ENCODE measurements at regions not wholly inside any gene's neighbourhood (a gene's known extent, or its start where the extent isn't known, plus 50 kb on each side); places are given as distances from the start of the nearest gene placed in this dataset.
"Not testable (repeated sequence)": the region's sequence is repeated elsewhere in the genome, so short reads cannot be mapped to it uniquely, and the experiment has no call there.

DNA sequence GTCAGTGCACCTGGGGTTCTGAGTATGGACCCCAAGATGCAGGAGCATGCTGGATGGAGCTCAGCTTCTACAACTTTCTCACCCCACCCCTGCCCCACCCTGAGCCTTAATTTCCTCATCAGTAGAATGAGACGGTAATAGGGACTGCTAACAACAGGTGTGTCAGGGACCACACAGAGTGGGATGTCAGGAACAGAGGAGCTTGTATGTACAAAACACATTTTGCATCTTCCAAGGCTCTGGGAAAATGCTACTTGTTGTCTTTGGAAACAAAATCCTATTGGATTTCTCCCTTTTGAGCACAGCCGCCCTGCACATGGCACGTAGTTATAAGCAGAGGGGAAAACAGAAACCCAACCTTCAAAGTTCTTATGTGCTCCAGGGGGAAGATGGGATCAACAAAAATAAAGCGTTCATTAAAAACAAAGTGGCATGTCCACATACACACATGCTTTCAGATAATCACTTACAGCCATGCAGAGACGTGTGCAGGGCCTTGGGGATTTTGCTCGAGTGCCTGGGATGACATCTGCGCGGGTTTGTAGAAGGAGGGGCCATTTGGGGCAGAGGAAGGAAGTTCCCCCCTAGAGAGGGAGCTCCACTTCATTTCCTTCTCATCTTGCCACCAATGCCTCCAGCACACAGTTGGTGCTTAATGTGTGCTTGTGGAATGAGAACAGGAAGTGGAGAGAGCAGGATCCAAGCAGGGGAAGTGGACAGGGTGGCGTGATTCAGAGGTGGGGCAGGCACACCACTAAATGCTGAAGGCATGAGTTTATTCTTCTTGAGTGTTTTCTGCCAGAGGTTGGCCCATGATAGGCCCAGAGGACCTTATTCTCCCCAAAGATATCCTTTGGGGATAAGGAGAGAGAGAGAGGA lies 138.9 kb downstream of the SMIM20 start:
- Histone ChIP-seq H3K27ac (ENCODE audit: low read depth in 1 of 2, low read length in 2 of 2) (no peak overlapping the region), H3K4me3 (ENCODE audit: low read length in 2 of 2) (no peak overlapping the region), H3K4me1 (ENCODE audit: control insufficient read depth in 1 of 2, insufficient read depth in 2 of 2, low read length in 2 of 2) (peaks cover 0 to 4% of the 10 kb centered on the region in 2 donors), H3K9me3 (ENCODE audit: control insufficient read depth, low read length) (no peaks in the 10 kb centered on the region), H3K27me3 (ENCODE audit: control insufficient read depth in 1 of 2, insufficient read depth in 2 of 2, low read length in 1 of 2) (no peaks in the 10 kb centered on the region), H3K36me3 (ENCODE audit: control insufficient read depth in 1 of 2, insufficient read depth in 2 of 2, low read length in 1 of 2) (no peaks in the 10 kb centered on the region)
- ATAC-seq (ENCODE audit: low FRiP score) (no peak), DNase-seq (no peak)
- 81 to 83% methylated on average over 9 of the region's 9 CpGs for WGBS, 2 donors
- intact Hi-C loops (cut with DNase I) = no loop called here

DNA sequence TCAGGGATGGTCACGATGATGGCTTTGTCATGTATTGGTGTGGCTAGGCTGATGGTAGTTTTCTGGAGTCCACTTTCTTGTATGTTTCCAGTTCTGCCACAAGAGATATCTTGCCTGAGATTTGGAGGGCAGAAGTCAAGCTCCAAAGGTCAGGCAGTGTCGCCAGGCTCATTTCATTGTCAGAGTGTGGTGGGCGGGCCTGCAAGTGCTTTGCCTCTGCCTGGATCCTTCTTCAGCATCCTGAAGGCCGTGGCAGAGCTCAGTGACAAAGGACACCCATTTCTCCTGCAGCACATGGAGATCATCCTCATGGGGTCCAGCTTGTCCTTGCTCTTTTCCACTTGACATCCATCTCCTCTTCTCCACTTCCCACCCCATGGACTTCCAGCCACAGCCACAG lies 139.7 kb downstream of the SMIM20 start:
- Histone ChIP-seq H3K27me3 (ENCODE audit: control insufficient read depth in 1 of 2, insufficient read depth in 2 of 2, low read length in 1 of 2) (no peaks in the 10 kb centered on the region), H3K27ac (ENCODE audit: low read depth in 1 of 2, low read length in 2 of 2) (no peak overlapping the region), H3K4me3 (ENCODE audit: low read length in 2 of 2) (no peak overlapping the region), H3K9me3 (ENCODE audit: control insufficient read depth, low read length) (no peaks in the 10 kb centered on the region), H3K36me3 (ENCODE audit: control insufficient read depth in 1 of 2, insufficient read depth in 2 of 2, low read length in 1 of 2) (no peaks in the 10 kb centered on the region), H3K4me1 (ENCODE audit: control insufficient read depth in 1 of 2, insufficient read depth in 2 of 2, low read length in 2 of 2) (peaks cover 1 to 3% of the 10 kb centered on the region in 2 donors)
- ATAC-seq (ENCODE audit: low FRiP score) (no peak), DNase-seq (no peak)
- intact Hi-C loops (cut with DNase I) = no loop called here
- 90 to 97% methylated on average over 4 of the region's 4 CpGs for WGBS, 2 donors

DNA sequence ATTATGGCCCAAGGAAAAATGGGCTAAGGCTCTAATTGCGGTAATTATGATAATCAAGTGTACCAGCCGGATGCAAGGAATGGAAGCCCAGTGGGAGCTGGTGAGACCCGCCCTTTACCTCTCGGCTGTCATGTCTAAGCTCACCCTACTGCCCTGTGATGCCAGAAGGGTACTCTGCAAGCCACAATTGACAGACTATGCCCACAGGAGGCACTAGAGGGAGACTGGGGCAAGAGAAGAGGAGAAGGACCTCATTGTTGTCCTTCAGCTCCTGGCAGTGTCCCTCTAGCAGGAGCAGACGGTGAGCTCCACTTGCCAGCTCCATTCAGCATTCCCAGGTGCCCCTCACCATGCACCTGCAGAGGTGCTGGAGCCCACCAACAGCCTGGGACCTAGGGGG lies 141.8 kb downstream of the SMIM20 start:
- Histone ChIP-seq H3K4me3 (ENCODE audit: low read length in 2 of 2) (no peak overlapping the region), H3K36me3 (ENCODE audit: control insufficient read depth in 1 of 2, insufficient read depth in 2 of 2, low read length in 1 of 2) (no peaks in the 10 kb centered on the region), H3K9me3 (ENCODE audit: control insufficient read depth, low read length) (no peaks in the 10 kb centered on the region), H3K4me1 (ENCODE audit: control insufficient read depth in 1 of 2, insufficient read depth in 2 of 2, low read length in 2 of 2) (peaks cover 0 to 3% of the 10 kb centered on the region in 2 donors), H3K27ac (ENCODE audit: low read depth in 1 of 2, low read length in 2 of 2) (no peak overlapping the region), H3K27me3 (ENCODE audit: control insufficient read depth in 1 of 2, insufficient read depth in 2 of 2, low read length in 1 of 2) (no peaks in the 10 kb centered on the region)
- 94% methylated on average over 5 of the region's 5 CpGs for WGBS, 2 donors
- ATAC-seq (ENCODE audit: low FRiP score) = no peak
- intact Hi-C loops (cut with DNase I) = no loop called here
- DNase-seq = no peak

DNA sequence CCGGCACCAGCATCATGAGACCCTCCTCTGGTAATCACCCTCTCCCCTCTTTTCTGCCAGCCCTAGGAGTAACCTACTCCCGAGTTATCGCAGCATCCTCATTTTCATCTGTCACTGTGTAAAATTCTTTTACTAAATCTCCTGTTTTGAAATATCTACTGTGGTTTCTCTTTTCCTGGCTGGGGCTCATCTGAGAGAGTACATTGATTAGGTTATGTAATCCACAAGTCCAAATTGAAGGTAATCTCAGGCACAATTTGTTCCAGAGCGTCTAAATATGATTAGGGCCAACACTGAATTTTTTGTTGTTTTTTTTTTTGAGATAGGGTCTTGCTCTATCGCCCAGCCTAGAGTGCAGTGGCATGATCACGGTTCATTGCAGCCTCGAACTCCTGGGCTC lies 142.4 kb downstream of the SMIM20 start:
- 92% methylated on average over 7 of the region's 7 CpGs for WGBS, 2 donors
- Histone ChIP-seq H3K4me1 (ENCODE audit: control insufficient read depth in 1 of 2, insufficient read depth in 2 of 2, low read length in 2 of 2) (peaks cover 0 to 3% of the 10 kb centered on the region in 2 donors), H3K36me3 (ENCODE audit: control insufficient read depth in 1 of 2, insufficient read depth in 2 of 2, low read length in 1 of 2) (no peaks in the 10 kb centered on the region), H3K9me3 (ENCODE audit: control insufficient read depth, low read length) (no peaks in the 10 kb centered on the region), H3K27ac (ENCODE audit: low read depth in 1 of 2, low read length in 2 of 2) (no peak overlapping the region), H3K27me3 (ENCODE audit: control insufficient read depth in 1 of 2, insufficient read depth in 2 of 2, low read length in 1 of 2) (no peaks in the 10 kb centered on the region), H3K4me3 (ENCODE audit: low read length in 2 of 2) (no peak overlapping the region)
- intact Hi-C loops (cut with DNase I) = no loop called here
- DNase-seq = no peak
- ATAC-seq (ENCODE audit: low FRiP score) = no peak

DNA sequence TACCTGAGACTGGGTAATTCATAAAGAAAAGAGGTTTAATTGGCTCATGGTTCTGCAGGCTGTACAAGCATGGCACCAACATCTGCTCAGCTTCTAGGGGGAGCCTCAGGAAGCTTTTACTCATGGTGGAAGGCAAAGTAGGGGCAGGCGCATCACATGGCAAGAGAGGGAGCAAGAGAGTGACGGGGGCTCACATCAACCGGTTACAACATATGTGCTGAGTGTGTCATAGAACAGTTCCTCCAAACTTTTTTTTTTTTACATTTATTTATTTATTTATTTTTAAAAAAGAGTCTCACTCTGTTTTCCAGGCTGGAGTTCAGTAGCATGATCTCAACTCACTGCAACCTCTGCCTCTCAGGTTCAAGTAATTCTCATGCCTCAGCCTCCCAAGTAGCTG lies 143.8 kb downstream of the SMIM20 start:
- H3K4me1 ChIP-seq (ENCODE audit: control insufficient read depth in 1 of 2, insufficient read depth in 2 of 2, low read length in 2 of 2); H3K4me3 ChIP-seq (ENCODE audit: low read length in 2 of 2); ATAC-seq (ENCODE audit: low FRiP score); intact Hi-C loops (cut with DNase I); H3K9me3 ChIP-seq (ENCODE audit: control insufficient read depth, low read length); H3K36me3 ChIP-seq (ENCODE audit: control insufficient read depth in 1 of 2, insufficient read depth in 2 of 2, low read length in 1 of 2); DNase-seq; H3K27ac ChIP-seq (ENCODE audit: low read depth in 1 of 2, low read length in 2 of 2); H3K27me3 ChIP-seq (ENCODE audit: control insufficient read depth in 1 of 2, insufficient read depth in 2 of 2, low read length in 1 of 2): not testable (repeated sequence)
- 98% methylated on average over 3 of the region's 3 CpGs for WGBS, 2 donors

DNA sequence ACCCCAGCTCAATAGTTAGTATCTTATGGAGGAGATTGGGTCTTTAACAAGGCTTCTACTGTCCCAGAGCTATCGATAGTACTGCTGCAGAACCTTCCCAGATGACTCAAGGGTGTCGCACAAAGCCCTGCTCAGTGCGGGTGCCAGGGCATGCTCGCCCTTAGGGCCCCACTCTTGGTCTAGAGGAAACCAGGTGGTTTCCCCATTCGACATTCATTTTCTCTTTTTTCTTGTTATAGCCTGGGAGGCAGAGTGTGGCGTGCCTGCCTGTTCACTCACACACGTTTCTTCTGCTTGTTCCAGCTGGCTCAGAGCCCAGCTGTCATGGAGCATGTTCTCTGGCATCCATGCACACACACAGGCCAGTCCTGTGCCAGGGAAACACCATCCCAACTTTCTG lies 144.5 kb downstream of the SMIM20 start:
- Histone ChIP-seq H3K4me3 (ENCODE audit: low read length in 2 of 2) (no peak overlapping the region), H3K4me1 (ENCODE audit: control insufficient read depth in 1 of 2, insufficient read depth in 2 of 2, low read length in 2 of 2) (peaks cover 0 to 3% of the 10 kb centered on the region in 2 donors), H3K27ac (ENCODE audit: low read depth in 1 of 2, low read length in 2 of 2) (no peak overlapping the region), H3K36me3 (ENCODE audit: control insufficient read depth in 1 of 2, insufficient read depth in 2 of 2, low read length in 1 of 2) (no peaks in the 10 kb centered on the region), H3K9me3 (ENCODE audit: control insufficient read depth, low read length) (no peaks in the 10 kb centered on the region), H3K27me3 (ENCODE audit: control insufficient read depth in 1 of 2, insufficient read depth in 2 of 2, low read length in 1 of 2) (no peaks in the 10 kb centered on the region)
- intact Hi-C loops (cut with DNase I) = no loop called here
- ATAC-seq (ENCODE audit: low FRiP score) (no peak), DNase-seq (no peak)
- 23 to 26% methylated on average over 7 of the region's 7 CpGs for WGBS, 2 donors

DNA sequence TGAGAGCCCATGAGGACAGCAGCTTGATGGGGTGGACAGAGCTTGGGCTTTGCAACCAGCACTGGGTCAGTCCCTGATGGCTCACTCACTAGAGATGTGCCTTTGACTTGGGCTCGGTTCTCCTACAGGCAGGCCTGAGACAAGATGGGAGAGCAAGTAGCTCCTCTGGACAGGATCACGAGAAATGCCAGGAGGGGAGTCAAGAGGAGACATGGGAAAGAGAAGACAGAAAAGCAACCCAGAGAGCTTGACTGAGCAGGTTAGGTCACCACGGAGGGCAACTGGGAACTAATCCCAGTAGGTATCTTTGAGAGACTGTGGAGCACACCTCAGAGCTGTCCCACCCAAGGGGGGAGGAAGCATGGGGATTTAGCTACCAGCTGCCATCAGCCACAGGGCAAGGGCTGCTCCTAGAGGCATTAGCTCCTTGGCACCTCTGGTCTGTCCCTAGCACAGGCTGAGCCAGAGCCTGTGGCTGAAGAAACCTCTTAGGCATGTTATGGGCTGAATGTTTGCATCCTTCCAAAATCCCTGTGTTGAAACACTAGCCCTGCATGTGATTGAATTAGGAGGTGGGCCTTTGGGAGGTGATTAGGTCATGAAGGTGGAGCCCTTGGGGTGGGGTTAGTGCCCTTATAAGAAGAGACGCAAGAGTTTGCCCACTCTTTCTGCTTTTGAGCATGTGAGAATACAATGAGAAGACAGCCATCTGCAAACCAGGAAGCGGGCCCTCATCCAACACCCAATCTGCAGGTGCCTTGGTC lies 145.6 kb downstream of the SMIM20 start:
- 95 to 96% methylated on average over 5 of the region's 5 CpGs for WGBS, 2 donors
- H3K27me3 ChIP-seq (ENCODE audit: control insufficient read depth in 1 of 2, insufficient read depth in 2 of 2, low read length in 1 of 2) = no peaks in the 10 kb centered on the region
- peaks cover 0 to 3% of the 10 kb centered on the region in 2 donors for H3K4me1 ChIP-seq (ENCODE audit: control insufficient read depth in 1 of 2, insufficient read depth in 2 of 2, low read length in 2 of 2)
- no peak overlapping the region for H3K4me3 ChIP-seq (ENCODE audit: low read length in 2 of 2)
- DNase-seq (no peak), ATAC-seq (ENCODE audit: low FRiP score) (no peak)
- H3K36me3 ChIP-seq (ENCODE audit: control insufficient read depth in 1 of 2, insufficient read depth in 2 of 2, low read length in 1 of 2) = no peaks in the 10 kb centered on the region
- intact Hi-C loops (cut with DNase I) = no loop called here
- no peak overlapping the region for H3K27ac ChIP-seq (ENCODE audit: low read depth in 1 of 2, low read length in 2 of 2)
- H3K9me3 ChIP-seq (ENCODE audit: control insufficient read depth, low read length) = no peaks in the 10 kb centered on the region

DNA sequence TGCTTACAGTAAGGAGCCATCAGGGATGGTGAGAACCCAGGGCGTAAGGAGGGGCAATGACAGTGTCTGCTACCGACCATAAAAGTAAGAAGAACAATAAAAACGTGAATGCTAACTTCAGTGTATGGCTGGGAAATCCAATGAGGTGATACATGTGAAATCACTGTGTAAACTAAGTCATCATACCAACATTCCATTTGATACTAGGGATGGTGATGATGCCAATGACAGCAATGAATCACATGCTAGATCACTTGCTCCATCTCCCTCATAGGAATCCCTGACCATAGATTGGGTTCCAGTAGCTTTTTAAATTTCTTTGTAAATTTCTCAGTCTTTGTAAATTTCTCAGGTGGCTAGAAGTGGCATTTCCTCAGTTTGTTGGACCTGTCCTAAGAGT lies 146.3 kb downstream of the SMIM20 start:
- ATAC-seq (ENCODE audit: low FRiP score) (no peak), DNase-seq (no peak)
- peaks cover 0 to 3% of the 10 kb centered on the region in 2 donors for H3K4me1 ChIP-seq (ENCODE audit: control insufficient read depth in 1 of 2, insufficient read depth in 2 of 2, low read length in 2 of 2)
- 94% methylated on average over 3 of the region's 3 CpGs for WGBS, 2 donors
- H3K36me3 ChIP-seq (ENCODE audit: control insufficient read depth in 1 of 2, insufficient read depth in 2 of 2, low read length in 1 of 2) = no peaks in the 10 kb centered on the region
- H3K4me3 ChIP-seq (ENCODE audit: low read length in 2 of 2) = no peak overlapping the region
- intact Hi-C loops (cut with DNase I) = no loop called here
- H3K27ac ChIP-seq (ENCODE audit: low read depth in 1 of 2, low read length in 2 of 2) = no peak overlapping the region
- H3K27me3 ChIP-seq (ENCODE audit: control insufficient read depth in 1 of 2, insufficient read depth in 2 of 2, low read length in 1 of 2) = no peaks in the 10 kb centered on the region
- no peaks in the 10 kb centered on the region for H3K9me3 ChIP-seq (ENCODE audit: control insufficient read depth, low read length)

Measured in aorta (tissue), 5 donors.